Loucy (cell line): ENCODE measurements at regions not wholly inside any gene's neighbourhood (a gene's known extent, or its start where the extent isn't known, plus 50 kb on each side); places are given as distances from the start of the nearest gene placed in this dataset.

Experiments
- CTCF ChIP-seq: fragments of 200-600 bp; sonication (generic); conservative IDR thresholded peaks from 2 replicates; pipeline ENCODE4 v1.5.1; 2014; ENCODE audit warnings: mild to moderate bottlenecking, antibody characterized with exemption, low read length
- EZH2phosphoT487 ChIP-seq: fragments of 200-600 bp; IDR thresholded peaks from 2 replicates; pipeline ENCODE4 v1.6.1; 2018; ENCODE audit warnings: antibody characterized with exemption, mild to moderate bottlenecking, moderate library complexity, borderline replicate concordance

GRCh38 chr10:78744491-78745090 lies 324.2 kb upstream of the ZMIZ1 start:
- TF ChIP-seq CTCF, result no peak
- TF ChIP-seq EZH2phosphoT487, result no peak
